ENCODE measurements at regions not wholly inside any gene's neighbourhood (a gene's known extent, or its start where the extent isn't known, plus 50 kb on each side); places are given as distances from the start of the nearest gene placed in this dataset.
A peak's percentile ranks its signal among the peaks of the same experiment; 100 is the strongest.

- DNase-seq (ENCODE audit: low read depth), result no peak
These were observed 389.7 kb downstream of the KDM5D start for GRCh38 chrY:19354857-19355173.

- peak; percentile 50 for DNase-seq (ENCODE audit: low read depth)
These were observed 390.3 kb downstream of the KDM5D start for GRCh38 chrY:19354061-19354856.

- DNase-seq (ENCODE audit: low read depth), result no peak
These were observed 392.9 kb downstream of the KDM5D start for GRCh38 chrY:19351616-19352015.

GRCh38 chrY:19321701-19322100 is 422.8 kb downstream of the KDM5D start:
- DNase-seq (ENCODE audit: low read depth), result no peak

GRCh38 chrY:19319135-19319534 is 425.4 kb downstream of the KDM5D start:
- no peak for DNase-seq (ENCODE audit: low read depth)

GRCh38 chrY:19317271-19317987 is 427.1 kb downstream of the KDM5D start:
- DNase-seq (ENCODE audit: low read depth), result no peak

- no peak for DNase-seq (ENCODE audit: low read depth)
These were observed 436.9 kb downstream of the KDM5D start for GRCh38 chrY:19307627-19308026.

GRCh38 chrY:19303136-19303535 is 441.4 kb downstream of the KDM5D start:
- DNase-seq (ENCODE audit: low read depth), result no peak

- DNase-seq (ENCODE audit: low read depth), result no peak
These were observed 453.6 kb downstream of the KDM5D start for GRCh38 chrY:19290925-19291324.

- no peak for DNase-seq (ENCODE audit: low read depth)
These were observed 470.4 kb downstream of the KDM5D start for GRCh38 chrY:19274076-19274475.

- DNase-seq (ENCODE audit: low read depth), result no peak
These were observed 476.2 kb downstream of the KDM5D start for GRCh38 chrY:19268331-19268730.

GRCh38 chrY:19265404-19265803 is 479.1 kb downstream of the KDM5D start:
- no peak for DNase-seq (ENCODE audit: low read depth)

- no peak for DNase-seq (ENCODE audit: low read depth)
These were observed 482.2 kb downstream of the KDM5D start for GRCh38 chrY:19262310-19262709.

- no peak for DNase-seq (ENCODE audit: low read depth)
These were observed 458.9 kb upstream of the HSFY2 start for GRCh38 chrY:19232276-19232994.

- DNase-seq (ENCODE audit: low read depth), result no peak
These were observed 447.2 kb upstream of the HSFY2 start for GRCh38 chrY:19220784-19221183.

GRCh38 chrY:19208915-19209314 is 435.4 kb upstream of the HSFY2 start:
- no peak for DNase-seq (ENCODE audit: low read depth)

GRCh38 chrY:19207048-19207447 is 433.5 kb upstream of the HSFY2 start:
- no peak for DNase-seq (ENCODE audit: low read depth)

- DNase-seq (ENCODE audit: low read depth), result no peak
These were observed 407.3 kb upstream of the HSFY2 start for GRCh38 chrY:19180824-19181223.

- DNase-seq (ENCODE audit: low read depth), result no peak
These were observed 394.6 kb upstream of the HSFY2 start for GRCh38 chrY:19168202-19168565.

GRCh38 chrY:19167319-19168201 is 394.0 kb upstream of the HSFY2 start:
- no peak for DNase-seq (ENCODE audit: low read depth)

GRCh38 chrY:19148783-19149182 is 375.2 kb upstream of the HSFY2 start:
- DNase-seq (ENCODE audit: low read depth), result no peak

GRCh38 chrY:19146296-19146695 is 372.8 kb upstream of the HSFY2 start:
- DNase-seq (ENCODE audit: low read depth), result no peak
